ENCODE measurements at regions not wholly inside any gene's neighbourhood (a gene's known extent, or its start where the extent isn't known, plus 50 kb on each side); places are given as distances from the start of the nearest gene placed in this dataset.

GRCh38 chr15:29396176-29396811, 126.7 kb upstream of the NSMCE3 start:
- TF ChIP-seq, protein P1, sequence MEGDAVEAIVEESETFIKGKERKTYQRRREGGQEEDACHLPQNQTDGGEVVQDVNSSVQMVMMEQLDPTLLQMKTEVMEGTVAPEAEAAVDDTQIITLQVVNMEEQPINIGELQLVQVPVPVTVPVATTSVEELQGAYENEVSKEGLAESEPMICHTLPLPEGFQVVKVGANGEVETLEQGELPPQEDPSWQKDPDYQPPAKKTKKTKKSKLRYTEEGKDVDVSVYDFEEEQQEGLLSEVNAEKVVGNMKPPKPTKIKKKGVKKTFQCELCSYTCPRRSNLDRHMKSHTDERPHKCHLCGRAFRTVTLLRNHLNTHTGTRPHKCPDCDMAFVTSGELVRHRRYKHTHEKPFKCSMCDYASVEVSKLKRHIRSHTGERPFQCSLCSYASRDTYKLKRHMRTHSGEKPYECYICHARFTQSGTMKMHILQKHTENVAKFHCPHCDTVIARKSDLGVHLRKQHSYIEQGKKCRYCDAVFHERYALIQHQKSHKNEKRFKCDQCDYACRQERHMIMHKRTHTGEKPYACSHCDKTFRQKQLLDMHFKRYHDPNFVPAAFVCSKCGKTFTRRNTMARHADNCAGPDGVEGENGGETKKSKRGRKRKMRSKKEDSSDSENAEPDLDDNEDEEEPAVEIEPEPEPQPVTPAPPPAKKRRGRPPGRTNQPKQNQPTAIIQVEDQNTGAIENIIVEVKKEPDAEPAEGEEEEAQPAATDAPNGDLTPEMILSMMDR (IDR thresholded peaks at IDR 0.05) = no peak
- TF ChIP-seq POLR2A (IDR thresholded peaks at IDR 0.05) (no peak), EP300 (IDR thresholded peaks at IDR 0.05) (no peak)

All from ovary (tissue), 3 donors.